B cell (primary cell): ENCODE measurements at regions not wholly inside any gene's neighbourhood (a gene's known extent, or its start where the extent isn't known, plus 50 kb on each side); places are given as distances from the start of the nearest gene placed in this dataset.

Source experiments
- CTCF ChIP-seq: fragments of 200-600 bp; IDR thresholded peaks from one replicate; pipeline ENCODE4 v1.8.0; 2022; ENCODE audit warnings: antibody characterized with exemption, mild to moderate bottlenecking
- EZH2 ChIP-seq: IDR thresholded peaks from 2 replicates; pipeline ENCODE4 v1.6.1; 2012; ENCODE audit warnings: borderline replicate concordance, low read depth, mild to moderate bottlenecking, moderate library complexity, low read length; ENCODE audit not compliant: insufficient read depth, poor library complexity, severe bottlenecking

GRCh38 chr17:27216836-27217235 is 77.1 kb upstream of the WSB1 start:
- no peak for TF ChIP-seq CTCF
- no peak for TF ChIP-seq EZH2
